HFF-Myc (cell line): ENCODE measurements at regions not wholly inside any gene's neighbourhood (a gene's known extent, or its start where the extent isn't known, plus 50 kb on each side); places are given as distances from the start of the nearest gene placed in this dataset.

Source experiments
- DNase-seq: peaks from one replicate; pipeline ENCODE4 v3.0.0-alpha.2; 2011; ENCODE audit warnings: low read depth; ENCODE audit errors: extremely low read depth
- H3K4me3 ChIP-seq: replicated peaks from 2 replicates; pipeline ENCODE4 v1.5.1; 2011; ENCODE audit warnings: low read depth, mild to moderate bottlenecking, control low read depth, low read length
- CTCF ChIP-seq: IDR thresholded peaks from 2 replicates; pipeline ENCODE4 v1.5.1; 2012; ENCODE audit warnings: mild to moderate bottlenecking, low read depth, low read length, control low read depth; ENCODE audit errors: missing control alignments

- TF ChIP-seq CTCF = no peak
- no peak for DNase-seq
- no peak overlapping the region for H3K4me3 ChIP-seq
Observed at GRCh38 chr20:11445891-11446290, 471.8 kb upstream of the BTBD3 start.

GRCh38 chr20:11447371-11448100, 470.2 kb upstream of the BTBD3 start:
- TF ChIP-seq CTCF = no peak
- DNase-seq = no peak

GRCh38 chr20:11448554-11448953, 469.1 kb upstream of the BTBD3 start:
- DNase-seq = no peak
- H3K4me3 ChIP-seq = no peak overlapping the region
- no peak for TF ChIP-seq CTCF

More at GRCh38 chr20:11447371-11448100, 470.2 kb upstream of the BTBD3 start:
- no peak overlapping the region for H3K4me3 ChIP-seq

GRCh38 chr20:11451793-11452291, 465.9 kb upstream of the BTBD3 start:
- no peak for DNase-seq
- TF ChIP-seq CTCF = no peak
- no peak overlapping the region for H3K4me3 ChIP-seq

GRCh38 chr20:11452326-11452725, 465.4 kb upstream of the BTBD3 start:
- H3K4me3 ChIP-seq = no peak overlapping the region
- no peak for DNase-seq
- no peak for TF ChIP-seq CTCF

- no peak overlapping the region for H3K4me3 ChIP-seq
- DNase-seq = no peak
- TF ChIP-seq CTCF = no peak
Observed at GRCh38 chr20:11453430-11453829, 464.3 kb upstream of the BTBD3 start.
